ENCODE measurements at regions not wholly inside any gene's neighbourhood (a gene's known extent, or its start where the extent isn't known, plus 50 kb on each side); places are given as distances from the start of the nearest gene placed in this dataset.

GRCh38 chr18:6628187-6628586 lies 101.3 kb upstream of the ARHGAP28 start:
- no peak for TF ChIP-seq CTCF (conservative IDR thresholded peaks at IDR 0.05; ENCODE audit: low read length)
- no peak for TF ChIP-seq EZH2phosphoT487 (IDR thresholded peaks at IDR 0.05; ENCODE audit: borderline replicate concordance)
- no peaks in the 10 kb centered on the region for H3K79me2 ChIP-seq (ENCODE audit: insufficient read depth, low read length)
- no peaks in the 10 kb centered on the region for H3K9me3 ChIP-seq (ENCODE audit: insufficient read depth, low read depth, low read length)
- H2AFZ ChIP-seq (ENCODE audit: low read length) = no peak overlapping the region
- no peak overlapping the region for H3K4me3 ChIP-seq (ENCODE audit: low read length, poor library complexity, severe bottlenecking)
- no peaks in the 10 kb centered on the region for H3K36me3 ChIP-seq (ENCODE audit: insufficient read depth, low read length)
- no peak overlapping the region for H3K9ac ChIP-seq (ENCODE audit: low read depth, low read length, poor library complexity, severe bottlenecking)
- no peaks in the 10 kb centered on the region for H4K20me1 ChIP-seq (ENCODE audit: insufficient read depth, low read length, poor library complexity, severe bottlenecking)
- H3K27me3 ChIP-seq (ENCODE audit: insufficient read depth, low read length, poor library complexity, severe bottlenecking) = no peaks in the 10 kb centered on the region
- H3K4me2 ChIP-seq (ENCODE audit: low read depth, low read length, poor library complexity, severe bottlenecking) = no peak overlapping the region
- no peaks in the 10 kb centered on the region for H3K4me1 ChIP-seq (ENCODE audit: insufficient read depth, low read length, poor library complexity, severe bottlenecking)
- no peaks in the 10 kb centered on the region for H3F3A ChIP-seq (ENCODE audit: low read depth)
- H3K9me2 ChIP-seq (replicated peaks; ENCODE audit: low read depth, low read length) = no peaks in the 10 kb centered on the region

GRCh38 chr18:6629635-6630140 lies 99.8 kb upstream of the ARHGAP28 start:
- no peak overlapping the region for H3K4me3 ChIP-seq (ENCODE audit: low read length, poor library complexity, severe bottlenecking)
- no peak overlapping the region for H2AFZ ChIP-seq (ENCODE audit: low read length)
- H3K4me1 ChIP-seq (ENCODE audit: insufficient read depth, low read length, poor library complexity, severe bottlenecking) = no peaks in the 10 kb centered on the region
- H3K9ac ChIP-seq (ENCODE audit: low read depth, low read length, poor library complexity, severe bottlenecking) = no peak overlapping the region
- H3K36me3 ChIP-seq (ENCODE audit: insufficient read depth, low read length) = no peaks in the 10 kb centered on the region
- no peaks in the 10 kb centered on the region for H4K20me1 ChIP-seq (ENCODE audit: insufficient read depth, low read length, poor library complexity, severe bottlenecking)
- no peaks in the 10 kb centered on the region for H3F3A ChIP-seq (ENCODE audit: low read depth)
- TF ChIP-seq CTCF (conservative IDR thresholded peaks at IDR 0.05; ENCODE audit: low read length) (no peak), EZH2phosphoT487 (IDR thresholded peaks at IDR 0.05; ENCODE audit: borderline replicate concordance) (no peak)
- no peaks in the 10 kb centered on the region for H3K9me3 ChIP-seq (ENCODE audit: insufficient read depth, low read depth, low read length)
- no peak overlapping the region for H3K4me2 ChIP-seq (ENCODE audit: low read depth, low read length, poor library complexity, severe bottlenecking)
- no peaks in the 10 kb centered on the region for H3K9me2 ChIP-seq (replicated peaks; ENCODE audit: low read depth, low read length)
- H3K27me3 ChIP-seq (ENCODE audit: insufficient read depth, low read length, poor library complexity, severe bottlenecking) = no peaks in the 10 kb centered on the region
- no peaks in the 10 kb centered on the region for H3K79me2 ChIP-seq (ENCODE audit: insufficient read depth, low read length)

GRCh38 chr18:6633310-6633709 lies 96.2 kb upstream of the ARHGAP28 start:
- no peak for TF ChIP-seq CTCF (conservative IDR thresholded peaks at IDR 0.05; ENCODE audit: low read length)
- TF ChIP-seq EZH2phosphoT487 (IDR thresholded peaks at IDR 0.05; ENCODE audit: borderline replicate concordance) = no peak
- no peaks in the 10 kb centered on the region for H3K36me3 ChIP-seq (ENCODE audit: insufficient read depth, low read length)
- no peaks in the 10 kb centered on the region for H3K79me2 ChIP-seq (ENCODE audit: insufficient read depth, low read length)
- H3K4me3 ChIP-seq (ENCODE audit: low read length, poor library complexity, severe bottlenecking) = no peak overlapping the region
- no peak overlapping the region for H3K9ac ChIP-seq (ENCODE audit: low read depth, low read length, poor library complexity, severe bottlenecking)
- no peaks in the 10 kb centered on the region for H3F3A ChIP-seq (ENCODE audit: low read depth)
- no peak overlapping the region for H3K4me2 ChIP-seq (ENCODE audit: low read depth, low read length, poor library complexity, severe bottlenecking)
- H3K9me2 ChIP-seq (replicated peaks; ENCODE audit: low read depth, low read length) = no peaks in the 10 kb centered on the region
- no peak overlapping the region for H2AFZ ChIP-seq (ENCODE audit: low read length)
- no peaks in the 10 kb centered on the region for H3K9me3 ChIP-seq (ENCODE audit: insufficient read depth, low read depth, low read length)
- H4K20me1 ChIP-seq (ENCODE audit: insufficient read depth, low read length, poor library complexity, severe bottlenecking) = no peaks in the 10 kb centered on the region
- no peaks in the 10 kb centered on the region for H3K4me1 ChIP-seq (ENCODE audit: insufficient read depth, low read length, poor library complexity, severe bottlenecking)
- H3K27me3 ChIP-seq (ENCODE audit: insufficient read depth, low read length, poor library complexity, severe bottlenecking) = no peaks in the 10 kb centered on the region

All from Loucy (cell line).